Tibial nerve (tissue), 4 donors: ENCODE measurements at regions not wholly inside any gene's neighbourhood (a gene's known extent, or its start where the extent isn't known, plus 50 kb on each side); places are given as distances from the start of the nearest gene placed in this dataset.

Source experiments
- DNase-seq, 2 donors: peaks; one replicate each; pipeline ENCODE4 v3.0.0-alpha.2; 2019; ENCODE audit warnings: low spot score in 2 of 2
- H3K27ac ChIP-seq, 4 donors: fragments of 200-600 bp; sonication (generic) in 3 of 4; one replicate each; pipeline ENCODE4 v1.5.1; 2017 to 2019; ENCODE audit warnings: mild to moderate bottlenecking in 1 of 4
- H3K27me3 ChIP-seq, 2 donors: fragments of 200-600 bp; sonication (generic) in 1 of 2; one replicate each; pipeline versions ENCODE4 v1.5.1 to v1.6.0; 2017 to 2019
- H3K36me3 ChIP-seq, 3 donors: fragments of 200-600 bp; sonication (generic); one replicate each; pipeline ENCODE4 v1.5.1; 2018 to 2019
- H3K4me1 ChIP-seq, 4 donors: fragments of 200-600 bp; sonication (generic) in 3 of 4; one replicate each; pipeline ENCODE4 v1.5.1; 2017 to 2019
- H3K4me3 ChIP-seq, 4 donors: fragments of 200-600 bp; sonication (generic) in 3 of 4; one replicate each; pipeline ENCODE4 v1.5.1; 2017 to 2019; ENCODE audit warnings: mild to moderate bottlenecking in 1 of 4, moderate library complexity in 1 of 4
- H3K9me3 ChIP-seq, 4 donors: fragments of 200-600 bp; sonication (generic) in 3 of 4; one replicate each; pipeline ENCODE4 v1.5.1; 2017 to 2019
- CTCF ChIP-seq, 5 experiments: fragments of 200-600 bp in 3 of 5; fragments of 450-650 bp in 2 of 5; sonication (generic) in 3 of 5; IDR thresholded peaks; one replicate each; pipeline ENCODE4 v1.5.1; 2016 to 2019; ENCODE audit warnings: antibody characterized with exemption in 5 of 5, mild to moderate bottlenecking in 3 of 5, moderate library complexity in 2 of 5
- EP300 ChIP-seq, 2 donors: sonication (generic); formaldehyde crosslinking; IDR thresholded peaks; one replicate each; pipeline ENCODE4 v1.6.1; 2017; ENCODE audit warnings: antibody characterized with exemption in 2 of 2, mild to moderate bottlenecking in 1 of 2
- POLR2A ChIP-seq, 2 donors: fragments of 450-650 bp; IDR thresholded peaks; one replicate each; pipeline ENCODE4 v1.6.1; 2017; ENCODE audit warnings: antibody characterized with exemption in 2 of 2, mild to moderate bottlenecking in 2 of 2, moderate library complexity in 2 of 2
- WGBS, 2 donors: methylation state at CpG; one replicate each; pipeline ENCODE4 v1.1.5; 2018; 5-methylcytosine and 5-hydroxymethylcytosine counted together

- no peak overlapping the region for H3K27ac ChIP-seq
- WGBS, 2 donors, result 67 to 79% methylated on average over 4 of the region's 4 CpGs
- H3K27me3 ChIP-seq, result no peaks in the 10 kb centered on the region
- no peaks in the 10 kb centered on the region for H3K4me1 ChIP-seq
- no peak for TF ChIP-seq EP300 (IDR thresholded peaks at IDR 0.05)
- TF ChIP-seq POLR2A (IDR thresholded peaks at IDR 0.05), result no peak
- no peak for TF ChIP-seq CTCF (IDR thresholded peaks at IDR 0.05)
- no peaks in the 10 kb centered on the region for H3K36me3 ChIP-seq
- DNase-seq, result no peak
- no peak overlapping the region for H3K4me3 ChIP-seq
- no peaks in the 10 kb centered on the region for H3K9me3 ChIP-seq
Measured at GRCh38 chr10:58930500-58930899, 245.9 kb upstream of the PHYHIPL start.

- Histone ChIP-seq H3K27ac (no peak overlapping the region), H3K4me3 (no peak overlapping the region)
Measured at GRCh38 chr10:58932126-58932525, 244.3 kb upstream of the PHYHIPL start.

GRCh38 chr10:58932577-58933314, 243.7 kb upstream of the PHYHIPL start:
- DNase-seq, result no peak
- no peak for TF ChIP-seq EP300 (IDR thresholded peaks at IDR 0.05)
- TF ChIP-seq CTCF (IDR thresholded peaks at IDR 0.05), result no peak
- no peak for TF ChIP-seq POLR2A (IDR thresholded peaks at IDR 0.05)
- 72 to 87% methylated on average over 5 of the region's 5 CpGs for WGBS, 2 donors

More at GRCh38 chr10:58932126-58932525, 244.3 kb upstream of the PHYHIPL start:
- Histone ChIP-seq H3K4me1 (no peaks in the 10 kb centered on the region), H3K9me3 (no peaks in the 10 kb centered on the region), H3K36me3 (no peaks in the 10 kb centered on the region), H3K27me3 (no peaks in the 10 kb centered on the region)
- DNase-seq, result no peak
- 90 to 95% methylated on average over 3 of the region's 3 CpGs for WGBS, 2 donors
- no peak for TF ChIP-seq CTCF (IDR thresholded peaks at IDR 0.05)
- TF ChIP-seq EP300 (IDR thresholded peaks at IDR 0.05), result no peak
- no peak for TF ChIP-seq POLR2A (IDR thresholded peaks at IDR 0.05)

GRCh38 chr10:58936364-58936763, 240.1 kb upstream of the PHYHIPL start:
- no peak overlapping the region for H3K4me3 ChIP-seq
- H3K9me3 ChIP-seq, result no peaks in the 10 kb centered on the region
- no peak overlapping the region for H3K27ac ChIP-seq
- 97 to 98% methylated on average over 3 of the region's 3 CpGs for WGBS, 2 donors
- no peaks in the 10 kb centered on the region for H3K36me3 ChIP-seq
- DNase-seq, result no peak
- TF ChIP-seq POLR2A (IDR thresholded peaks at IDR 0.05) (no peak), EP300 (IDR thresholded peaks at IDR 0.05) (no peak), CTCF (IDR thresholded peaks at IDR 0.05) (no peak)
- H3K27me3 ChIP-seq, result no peaks in the 10 kb centered on the region
- H3K4me1 ChIP-seq, result no peaks in the 10 kb centered on the region

More at GRCh38 chr10:58932577-58933314, 243.7 kb upstream of the PHYHIPL start:
- Histone ChIP-seq H3K4me1 (no peaks in the 10 kb centered on the region), H3K4me3 (no peak overlapping the region), H3K9me3 (no peaks in the 10 kb centered on the region), H3K36me3 (no peaks in the 10 kb centered on the region), H3K27ac (no peak overlapping the region), H3K27me3 (no peaks in the 10 kb centered on the region)

- Histone ChIP-seq H3K4me1 (no peaks in the 10 kb centered on the region), H3K36me3 (no peaks in the 10 kb centered on the region), H3K9me3 (no peaks in the 10 kb centered on the region), H3K27ac (no peak overlapping the region), H3K4me3 (no peak overlapping the region), H3K27me3 (no peaks in the 10 kb centered on the region)
- no peak for DNase-seq
- no peak for TF ChIP-seq CTCF (IDR thresholded peaks at IDR 0.05)
- TF ChIP-seq POLR2A (IDR thresholded peaks at IDR 0.05), result no peak
- TF ChIP-seq EP300 (IDR thresholded peaks at IDR 0.05), result no peak
- 90 to 93% methylated on average over 9 of the region's 9 CpGs for WGBS, 2 donors
Measured at GRCh38 chr10:58937423-58937822, 239.0 kb upstream of the PHYHIPL start.
